Endothelial cell of umbilical vein (primary cell): ENCODE measurements at regions not wholly inside any gene's neighbourhood (a gene's known extent, or its start where the extent isn't known, plus 50 kb on each side); places are given as distances from the start of the nearest gene placed in this dataset.

Experiments used
- BruUV-seq: library from RNA; stranded (reverse); fragments of 400-500 nt; replicated peaks from 2 replicates; lab custom pipeline; 2021; lab: Mats Ljungman, UMichigan
- CTCF ChIA-PET: fragments of 300-600, 350-600 bp; sonication (Branson Sonifier 250); formaldehyde crosslinking; loops from one replicate; lab custom pipeline; 2021; ENCODE audit warnings: antibody characterized with exemption, inconsistent platforms; lab: Charles Lee
- POLR2A ChIA-PET: fragments of 300-600, 350-600 bp; sonication (Branson Sonifier 250); formaldehyde crosslinking; loops from one replicate; lab custom pipeline; 2021; ENCODE audit warnings: antibody characterized with exemption, inconsistent platforms; lab: Charles Lee
- DNase-seq: peaks from one replicate; pipeline ENCODE4 v3.0.0-alpha.2; 2011; ENCODE audit warnings: low read depth, low spot score
- FAIRE-seq: peaks from 2 replicates; lab custom pipeline; 2011; peaks lifted over from hg19 to GRCh38; lab: Jason Lieb, UNC
- H2AFZ ChIP-seq: 2 replicates; pipeline ENCODE4 v1.6.0; 2012; ENCODE audit warnings: low read depth, low read length, control low read depth, inconsistent platforms
- H3K27ac ChIP-seq: 2 replicates; pipeline ENCODE4 v1.5.1; 2011; ENCODE audit warnings: low read depth, mild to moderate bottlenecking, control low read depth, low read length, moderate library complexity; ENCODE audit not compliant: insufficient read depth
- H3K27me3 ChIP-seq, 2 experiments: 2 replicates each; pipeline versions ENCODE4 v1.6.0 to v1.6.1; 2011; ENCODE audit warnings: low read length in 2 of 2, mixed read lengths in 1 of 2; ENCODE audit not compliant: control insufficient read depth in 2 of 2, insufficient read depth in 2 of 2
- H3K36me3 ChIP-seq, 2 experiments: 2 replicates in 1 of 2; 3 replicates in 1 of 2; pipeline ENCODE4 v1.5.1; 2011; ENCODE audit warnings: low read length in 2 of 2, mild to moderate bottlenecking in 1 of 2, moderate library complexity in 1 of 2; ENCODE audit not compliant: control insufficient read depth in 2 of 2, insufficient read depth in 2 of 2; ENCODE audit errors: extremely low read depth in 1 of 2
- H3K4me1 ChIP-seq: 3 replicates; pipeline ENCODE4 v1.5.1; 2011; ENCODE audit warnings: mild to moderate bottlenecking, low read length; ENCODE audit not compliant: control insufficient read depth, insufficient read depth; ENCODE audit errors: extremely low read depth
- H3K4me2 ChIP-seq: 2 replicates; pipeline ENCODE4 v1.6.1; 2011; ENCODE audit warnings: low read length, control low read depth, mixed read lengths; ENCODE audit not compliant: insufficient read depth
- H3K4me3 ChIP-seq, 3 experiments: fragments of 200-600 bp in 1 of 3; sonication (generic), shearing (Covaris generic) in 1 of 3; replicated peaks in 1 of 3; 2 replicates each; pipeline ENCODE4 v1.5.1; 2011 to 2016; ENCODE audit warnings: control low read depth in 3 of 3, low read length in 3 of 3, mild to moderate bottlenecking in 2 of 3, inconsistent platforms in 1 of 3, low read depth in 1 of 3, moderate library complexity in 1 of 3; ENCODE audit not compliant: insufficient read depth in 1 of 3
- H3K79me2 ChIP-seq: 2 replicates; pipeline ENCODE4 v1.6.0; 2012; ENCODE audit warnings: low read length, inconsistent platforms; ENCODE audit not compliant: control insufficient read depth, insufficient read depth
- H3K9ac ChIP-seq: replicated peaks from 2 replicates; pipeline ENCODE3; 2011; ENCODE audit warnings: low read length, control low read depth; ENCODE audit not compliant: insufficient read depth; ENCODE audit errors: extremely low read depth
- H3K9me1 ChIP-seq: replicated peaks from 3 replicates; pipeline ENCODE4 v1.6.0; 2011; ENCODE audit warnings: mild to moderate bottlenecking, low read length; ENCODE audit not compliant: control insufficient read depth, insufficient read depth; ENCODE audit errors: extremely low read depth
- H3K9me3 ChIP-seq: replicated peaks from 2 replicates; pipeline ENCODE4 v1.5.1; 2012; ENCODE audit warnings: low read length, inconsistent platforms; ENCODE audit not compliant: control insufficient read depth, insufficient read depth
- H4K20me1 ChIP-seq: replicated peaks from 2 replicates; pipeline ENCODE3; 2011; ENCODE audit warnings: mild to moderate bottlenecking, low read length; ENCODE audit not compliant: control insufficient read depth, insufficient read depth; ENCODE audit errors: extremely low read depth
- FOS ChIP-seq: IDR thresholded peaks from 2 replicates; pipeline ENCODE4 v1.6.1; 2011; ENCODE audit warnings: mild to moderate bottlenecking, low read length, moderate library complexity, borderline replicate concordance; ENCODE audit not compliant: insufficient read depth
- GATA2 ChIP-seq: IDR thresholded peaks from 2 replicates; pipeline ENCODE4 v1.7.0; 2011; ENCODE audit warnings: low read depth, mild to moderate bottlenecking, moderate library complexity, mixed read lengths, low read length; ENCODE audit not compliant: insufficient read length, insufficient read depth
- JUN ChIP-seq: IDR thresholded peaks from 2 replicates; pipeline ENCODE4 v1.6.1; 2011; ENCODE audit warnings: borderline replicate concordance, low read depth; ENCODE audit not compliant: insufficient read length, insufficient read depth
- MYC ChIP-seq: IDR thresholded peaks from one replicate; pipeline ENCODE4 v1.6.1; 2011; ENCODE audit warnings: mild to moderate bottlenecking, low read depth, low read length
- POLR2A ChIP-seq: IDR thresholded peaks from 2 replicates; pipeline ENCODE4 v1.6.1; 2012; ENCODE audit warnings: low read depth, mild to moderate bottlenecking, control low read depth, low read length
- POLR2AphosphoS5 ChIP-seq: IDR thresholded peaks from 2 replicates; pipeline ENCODE4 v1.6.1; 2012; ENCODE audit warnings: low read depth, mild to moderate bottlenecking, control low read depth, low read length, moderate library complexity; ENCODE audit not compliant: insufficient read depth
- dilution Hi-C: fragments of 300-500 bp; cut with MboI; formaldehyde crosslinking; loops from one replicate; pipeline ENCODE4 v1.15.0; 2019; ENCODE audit warnings: low sequenced_read_pairs; ENCODE audit not compliant: extremely low pct_ligation_motif_present
- intact Hi-C: fragments of 100-400 bp; cut with micrococcal nuclease; formaldehyde crosslinking; loops from one replicate; pipeline ENCODE4 v1.10.0; 2022
- TF ChIP-seq, protein P1 (sequence below), 2 donors: IDR thresholded peaks; 1 replicate in 1 of 2; 2 replicates in 1 of 2; pipeline ENCODE4 v1.5.1; 2011; ENCODE audit warnings: low read length in 2 of 2, mild to moderate bottlenecking in 2 of 2, moderate library complexity in 2 of 2, control low read depth in 1 of 2, inconsistent platforms in 1 of 2, low read depth in 1 of 2; ENCODE audit not compliant: insufficient read depth in 1 of 2; ENCODE audit errors: extremely low read depth in 1 of 2
- TF ChIP-seq, protein P2 (sequence below): IDR thresholded peaks from 2 replicates; pipeline ENCODE4 v1.6.1; 2011; ENCODE audit not compliant: insufficient read depth, insufficient read length

DNA sequence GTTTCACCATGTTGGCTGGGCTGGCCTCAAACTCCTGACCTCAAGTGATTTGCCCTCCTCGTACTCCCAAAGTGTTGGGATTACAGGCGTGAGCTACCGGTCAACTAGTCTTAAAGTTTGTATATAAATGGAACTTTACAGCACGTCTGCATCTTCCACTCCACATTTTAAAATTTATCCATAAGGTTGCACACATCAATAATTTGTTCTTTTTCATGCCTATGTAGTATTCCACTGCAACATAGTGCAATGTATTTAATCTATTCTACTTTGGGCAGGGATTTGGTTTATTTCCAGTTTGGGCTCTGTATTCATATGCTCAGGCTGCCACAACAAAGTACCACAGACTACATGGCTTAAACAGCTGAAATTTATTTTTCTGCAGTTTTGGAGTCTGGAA lies 90.0 kb downstream of the NPTX2 start:
- Histone ChIP-seq H3K27me3 (no peaks in the 10 kb centered on the region), H3K4me3 (no peak overlapping the region), H2AFZ (no peak overlapping the region), H3K4me1 (no peaks in the 10 kb centered on the region), H3K9ac (no peak overlapping the region), H3K79me2 (no peaks in the 10 kb centered on the region), H3K9me3 (no peaks in the 10 kb centered on the region), H4K20me1 (no peaks in the 10 kb centered on the region), H3K9me1 (no peaks in the 10 kb centered on the region), H3K36me3 (no peaks in the 10 kb centered on the region), H3K27ac (no peak overlapping the region), H3K4me2 (no peak overlapping the region)
- FAIRE-seq, result no peak
- CTCF ChIA-PET, result no interaction called here
- intact Hi-C loops (no loop called here), dilution Hi-C loops (no loop called here)
- DNase-seq, result no peak
- BruUV-seq, result no TSS peak
- TF ChIP-seq POLR2AphosphoS5 (no peak), GATA2 (no peak), FOS (no peak), JUN (no peak), POLR2A (no peak), MYC (no peak)
- TF ChIP-seq, protein P1, sequence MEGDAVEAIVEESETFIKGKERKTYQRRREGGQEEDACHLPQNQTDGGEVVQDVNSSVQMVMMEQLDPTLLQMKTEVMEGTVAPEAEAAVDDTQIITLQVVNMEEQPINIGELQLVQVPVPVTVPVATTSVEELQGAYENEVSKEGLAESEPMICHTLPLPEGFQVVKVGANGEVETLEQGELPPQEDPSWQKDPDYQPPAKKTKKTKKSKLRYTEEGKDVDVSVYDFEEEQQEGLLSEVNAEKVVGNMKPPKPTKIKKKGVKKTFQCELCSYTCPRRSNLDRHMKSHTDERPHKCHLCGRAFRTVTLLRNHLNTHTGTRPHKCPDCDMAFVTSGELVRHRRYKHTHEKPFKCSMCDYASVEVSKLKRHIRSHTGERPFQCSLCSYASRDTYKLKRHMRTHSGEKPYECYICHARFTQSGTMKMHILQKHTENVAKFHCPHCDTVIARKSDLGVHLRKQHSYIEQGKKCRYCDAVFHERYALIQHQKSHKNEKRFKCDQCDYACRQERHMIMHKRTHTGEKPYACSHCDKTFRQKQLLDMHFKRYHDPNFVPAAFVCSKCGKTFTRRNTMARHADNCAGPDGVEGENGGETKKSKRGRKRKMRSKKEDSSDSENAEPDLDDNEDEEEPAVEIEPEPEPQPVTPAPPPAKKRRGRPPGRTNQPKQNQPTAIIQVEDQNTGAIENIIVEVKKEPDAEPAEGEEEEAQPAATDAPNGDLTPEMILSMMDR (IDR thresholded peaks at IDR 0.05; ENCODE audit: extremely low read depth in 1 of 2, insufficient read depth in 1 of 2, low read depth in 1 of 2, low read length in 2 of 2), result no peak
- TF ChIP-seq, protein P2, sequence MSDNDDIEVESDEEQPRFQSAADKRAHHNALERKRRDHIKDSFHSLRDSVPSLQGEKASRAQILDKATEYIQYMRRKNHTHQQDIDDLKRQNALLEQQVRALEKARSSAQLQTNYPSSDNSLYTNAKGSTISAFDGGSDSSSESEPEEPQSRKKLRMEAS, result no peak
- POLR2A ChIA-PET, result no interaction called here
